WTC11 (cell line): ENCODE measurements at regions not wholly inside any gene's neighbourhood (a gene's known extent, or its start where the extent isn't known, plus 50 kb on each side); places are given as distances from the start of the nearest gene placed in this dataset.
A peak's percentile ranks its signal among the peaks of the same experiment; 100 is the strongest.

Source experiments
- ATAC-seq: fragments of 200-7000 bp; cut with Tn5 transposase; 2 replicates; pipeline ENCODE4 v1.10.0; 2021; ENCODE audit warnings: mild to moderate bottlenecking, moderate library complexity
- CTCF ChIA-PET: fragments of 300-600 bp; sonication (Branson Sonifier 250); formaldehyde crosslinking; loops from one replicate; lab custom pipeline; 2021; ENCODE audit warnings: antibody characterized with exemption; lab: Charles Lee
- POLR2A ChIA-PET: fragments of 350-600 bp; sonication (Branson Sonifier 250); formaldehyde crosslinking; loops from one replicate; lab custom pipeline; 2021; ENCODE audit warnings: antibody characterized with exemption; lab: Charles Lee
- DNase-seq: peaks from one replicate; pipeline ENCODE4 v3.0.0; 2021; ENCODE audit warnings: low spot score
- H3K27ac Mint-ChIP-seq: 2 replicates; pipeline ENCODE4 v1.8.0; 2021; ENCODE audit warnings: mixed read lengths
- H3K27me3 Mint-ChIP-seq: 2 replicates; pipeline ENCODE4 v1.8.0; 2021; ENCODE audit warnings: low read depth, mild to moderate bottlenecking, moderate library complexity, mixed read lengths
- H3K36me3 Mint-ChIP-seq: 2 replicates; pipeline ENCODE4 v1.8.0; 2021; ENCODE audit warnings: mixed read lengths
- H3K4me1 Mint-ChIP-seq: 2 replicates; pipeline ENCODE4 v1.8.0; 2022; ENCODE audit warnings: mixed read lengths
- H3K4me3 Mint-ChIP-seq: 2 replicates; pipeline ENCODE4 v1.8.0; 2021; ENCODE audit warnings: mild to moderate bottlenecking, moderate library complexity, mixed read lengths
- H3K9me3 Mint-ChIP-seq: 2 replicates; pipeline ENCODE4 v1.8.0; 2021; ENCODE audit warnings: mixed read lengths
- CBFB ChIP-seq: sonication (generic); formaldehyde crosslinking; IDR thresholded peaks from 2 replicates; pipeline ENCODE4 v1.8.1; 2022; ENCODE audit warnings: mild to moderate bottlenecking, low read depth, missing genetic modification reagents
- CREB1 ChIP-seq: sonication (generic); formaldehyde crosslinking; IDR thresholded peaks from 2 replicates; pipeline ENCODE4 v1.8.0; 2023; ENCODE audit warnings: mild to moderate bottlenecking, missing genetic modification reagents
- ELF4 ChIP-seq: sonication (generic); formaldehyde crosslinking; IDR thresholded peaks from 2 replicates; pipeline ENCODE4 v1.8.1; 2022; ENCODE audit warnings: low read depth, mild to moderate bottlenecking, moderate library complexity, missing genetic modification reagents
- FOXJ3 ChIP-seq: sonication (generic); formaldehyde crosslinking; IDR thresholded peaks from 2 replicates; pipeline ENCODE4 v1.9.0; 2021; ENCODE audit warnings: missing genetic modification reagents, mild to moderate bottlenecking, borderline replicate concordance
- FOXP1 ChIP-seq: sonication (generic); formaldehyde crosslinking; IDR thresholded peaks from 2 replicates; pipeline ENCODE4 v1.8.0; 2022; ENCODE audit warnings: missing genetic modification reagents, mild to moderate bottlenecking, moderate library complexity, borderline replicate concordance
- ZNF232 ChIP-seq: sonication (generic); formaldehyde crosslinking; IDR thresholded peaks from 2 replicates; pipeline ENCODE4 v1.8.0; 2022; ENCODE audit warnings: mild to moderate bottlenecking, missing genetic modification reagents
- ZNF423 ChIP-seq: fragments of 250-450 bp; sonication (Bioruptor Pico); IDR thresholded peaks from 2 replicates; pipeline ENCODE4 v2.1.2; 2022; ENCODE audit warnings: mild to moderate bottlenecking, moderate library complexity
- ZNF671 ChIP-seq: fragments of 250-450 bp; sonication (Bioruptor Pico); IDR thresholded peaks from 2 replicates; pipeline ENCODE4 v1.8.0; 2021; ENCODE audit warnings: mild to moderate bottlenecking
- TF ChIP-seq, protein P1 (sequence below): sonication (generic); formaldehyde crosslinking; IDR thresholded peaks from 2 replicates; pipeline ENCODE4 v1.8.1; 2022; ENCODE audit warnings: missing genetic modification reagents, borderline replicate concordance
- TF ChIP-seq, protein P2 (sequence below): sonication (generic); formaldehyde crosslinking; IDR thresholded peaks from 2 replicates; pipeline ENCODE4 v1.8.0; 2022; ENCODE audit warnings: mild to moderate bottlenecking, missing genetic modification reagents
- TF ChIP-seq, protein P3 (sequence below): fragments of 250-450 bp; sonication (Bioruptor Pico); IDR thresholded peaks from 2 replicates; pipeline ENCODE4 v1.9.0; 2021; ENCODE audit warnings: mild to moderate bottlenecking
- TF ChIP-seq, protein P4 (sequence below): sonication (generic); formaldehyde crosslinking; IDR thresholded peaks from 2 replicates; pipeline ENCODE4 v1.8.1; 2023; ENCODE audit warnings: mild to moderate bottlenecking, missing genetic modification reagents, borderline replicate concordance
- TF ChIP-seq, protein P5 (sequence below): fragments of 250-450 bp; sonication (Bioruptor Pico); IDR thresholded peaks from 2 replicates; pipeline ENCODE4 v1.9.0; 2021; ENCODE audit warnings: mild to moderate bottlenecking, borderline replicate concordance

DNA sequence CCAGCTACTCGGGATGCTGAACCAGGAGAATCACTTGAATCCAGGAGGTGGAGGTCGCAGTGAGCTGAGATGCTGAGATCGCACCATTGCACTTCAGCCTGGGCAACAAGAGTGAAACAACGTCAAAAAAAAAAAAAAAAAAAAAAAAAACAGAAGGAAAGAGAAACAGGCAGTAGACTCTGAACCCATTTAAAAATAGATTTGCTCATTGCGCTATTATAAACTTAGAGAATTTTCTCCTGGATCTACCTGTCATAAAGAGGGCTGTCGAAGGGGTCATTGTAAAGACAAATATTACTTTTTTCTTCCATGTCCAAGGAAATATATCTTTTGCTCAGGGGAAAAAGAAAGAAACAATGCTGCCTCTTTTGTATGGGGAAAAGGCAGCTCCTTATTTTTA, 425.0 kb upstream of the ID2 start (continued):
- TF ChIP-seq, protein P1, sequence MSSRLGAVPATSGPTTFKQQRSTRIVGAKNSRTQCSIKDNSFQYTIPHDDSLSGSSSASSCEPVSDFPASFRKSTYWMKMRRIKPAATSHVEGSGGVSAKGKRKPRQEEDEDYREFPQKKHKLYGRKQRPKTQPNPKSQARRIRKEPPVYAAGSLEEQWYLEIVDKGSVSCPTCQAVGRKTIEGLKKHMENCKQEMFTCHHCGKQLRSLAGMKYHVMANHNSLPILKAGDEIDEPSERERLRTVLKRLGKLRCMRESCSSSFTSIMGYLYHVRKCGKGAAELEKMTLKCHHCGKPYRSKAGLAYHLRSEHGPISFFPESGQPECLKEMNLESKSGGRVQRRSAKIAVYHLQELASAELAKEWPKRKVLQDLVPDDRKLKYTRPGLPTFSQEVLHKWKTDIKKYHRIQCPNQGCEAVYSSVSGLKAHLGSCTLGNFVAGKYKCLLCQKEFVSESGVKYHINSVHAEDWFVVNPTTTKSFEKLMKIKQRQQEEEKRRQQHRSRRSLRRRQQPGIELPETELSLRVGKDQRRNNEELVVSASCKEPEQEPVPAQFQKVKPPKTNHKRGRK (CRISPR knock-in tag), result no peak
- TF ChIP-seq, protein P2, sequence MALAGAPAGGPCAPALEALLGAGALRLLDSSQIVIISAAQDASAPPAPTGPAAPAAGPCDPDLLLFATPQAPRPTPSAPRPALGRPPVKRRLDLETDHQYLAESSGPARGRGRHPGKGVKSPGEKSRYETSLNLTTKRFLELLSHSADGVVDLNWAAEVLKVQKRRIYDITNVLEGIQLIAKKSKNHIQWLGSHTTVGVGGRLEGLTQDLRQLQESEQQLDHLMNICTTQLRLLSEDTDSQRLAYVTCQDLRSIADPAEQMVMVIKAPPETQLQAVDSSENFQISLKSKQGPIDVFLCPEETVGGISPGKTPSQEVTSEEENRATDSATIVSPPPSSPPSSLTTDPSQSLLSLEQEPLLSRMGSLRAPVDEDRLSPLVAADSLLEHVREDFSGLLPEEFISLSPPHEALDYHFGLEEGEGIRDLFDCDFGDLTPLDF (CRISPR knock-in tag), result no peak
- TF ChIP-seq ZNF232 (no peak), CBFB (CRISPR knock-in tag) (no peak), CREB1 (CRISPR knock-in tag) (no peak)

DNA sequence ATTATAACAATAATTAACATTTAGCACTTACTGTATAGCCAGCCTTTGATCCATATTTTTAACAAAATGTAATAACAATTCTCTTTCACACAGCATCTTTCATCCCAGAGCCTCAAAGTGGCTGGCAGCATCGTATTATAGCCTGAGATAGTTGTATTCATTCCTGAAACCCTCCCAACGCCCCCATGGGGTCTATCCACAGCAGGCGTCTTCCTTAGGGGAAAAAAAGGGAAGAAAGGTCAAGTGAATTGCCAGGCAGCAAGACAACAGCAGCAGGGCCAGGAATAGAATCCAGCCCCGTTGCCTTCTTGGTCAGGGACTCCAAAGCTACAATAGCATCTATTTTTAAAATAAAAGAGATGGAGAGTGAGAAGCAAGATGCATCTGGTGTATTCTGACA, 424.4 kb upstream of the ID2 start:
- peaks cover 3% of the 10 kb centered on the region; the same call in 1 of the 2 replicates for H3K27me3 Mint-ChIP-seq
- POLR2A ChIA-PET, result no interaction called here
- TF ChIP-seq ZNF423 (CRISPR knock-in tag) (peak; percentile 75), ELF4 (no peak), FOXJ3 (CRISPR knock-in tag) (no peak), FOXP1 (no peak)
- TF ChIP-seq, protein P3, sequence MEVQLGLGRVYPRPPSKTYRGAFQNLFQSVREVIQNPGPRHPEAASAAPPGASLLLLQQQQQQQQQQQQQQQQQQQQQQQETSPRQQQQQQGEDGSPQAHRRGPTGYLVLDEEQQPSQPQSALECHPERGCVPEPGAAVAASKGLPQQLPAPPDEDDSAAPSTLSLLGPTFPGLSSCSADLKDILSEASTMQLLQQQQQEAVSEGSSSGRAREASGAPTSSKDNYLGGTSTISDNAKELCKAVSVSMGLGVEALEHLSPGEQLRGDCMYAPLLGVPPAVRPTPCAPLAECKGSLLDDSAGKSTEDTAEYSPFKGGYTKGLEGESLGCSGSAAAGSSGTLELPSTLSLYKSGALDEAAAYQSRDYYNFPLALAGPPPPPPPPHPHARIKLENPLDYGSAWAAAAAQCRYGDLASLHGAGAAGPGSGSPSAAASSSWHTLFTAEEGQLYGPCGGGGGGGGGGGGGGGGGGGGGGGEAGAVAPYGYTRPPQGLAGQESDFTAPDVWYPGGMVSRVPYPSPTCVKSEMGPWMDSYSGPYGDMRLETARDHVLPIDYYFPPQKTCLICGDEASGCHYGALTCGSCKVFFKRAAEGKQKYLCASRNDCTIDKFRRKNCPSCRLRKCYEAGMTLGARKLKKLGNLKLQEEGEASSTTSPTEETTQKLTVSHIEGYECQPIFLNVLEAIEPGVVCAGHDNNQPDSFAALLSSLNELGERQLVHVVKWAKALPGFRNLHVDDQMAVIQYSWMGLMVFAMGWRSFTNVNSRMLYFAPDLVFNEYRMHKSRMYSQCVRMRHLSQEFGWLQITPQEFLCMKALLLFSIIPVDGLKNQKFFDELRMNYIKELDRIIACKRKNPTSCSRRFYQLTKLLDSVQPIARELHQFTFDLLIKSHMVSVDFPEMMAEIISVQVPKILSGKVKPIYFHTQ (CRISPR knock-in tag), result no peak
- TF ChIP-seq, all 79 proteins: peak for 1
- H3K4me1 Mint-ChIP-seq, result peaks cover 63% of the 10 kb centered on the region
- no peak for ATAC-seq
- no peak overlapping the region for H3K4me3 Mint-ChIP-seq
- CTCF ChIA-PET, result no interaction called here
- H3K27ac Mint-ChIP-seq, result no peak overlapping the region
- no peak for DNase-seq
- no peaks in the 10 kb centered on the region for H3K36me3 Mint-ChIP-seq
- no peaks in the 10 kb centered on the region for H3K9me3 Mint-ChIP-seq

DNA sequence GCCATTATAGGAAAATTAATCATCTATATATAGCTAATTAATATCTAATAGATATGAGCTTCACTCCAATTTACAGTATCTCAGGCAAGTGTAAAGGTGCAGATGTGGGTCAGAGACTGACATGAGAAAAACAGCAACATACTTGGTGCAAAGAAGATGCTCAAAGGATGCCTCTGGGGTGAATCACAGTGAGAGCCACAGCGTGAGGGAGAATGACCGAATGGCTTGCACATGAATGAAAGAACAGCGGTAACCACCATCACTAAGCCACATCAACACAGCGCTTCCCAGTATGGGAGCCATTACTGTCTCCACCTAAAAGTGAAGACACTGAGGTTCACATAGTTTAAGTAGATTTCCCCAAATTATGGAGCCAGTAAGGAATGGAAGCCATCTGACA, 423.4 kb upstream of the ID2 start:
- no peaks in the 10 kb centered on the region for H3K27me3 Mint-ChIP-seq
- DNase-seq (no peak), ATAC-seq (no peak)
- H3K4me3 Mint-ChIP-seq, result no peak overlapping the region
- no peak overlapping the region for H3K27ac Mint-ChIP-seq
- no peaks in the 10 kb centered on the region for H3K36me3 Mint-ChIP-seq
- ChIA-PET POLR2A (no interaction called here), CTCF (no interaction called here)
- TF ChIP-seq, protein P4, sequence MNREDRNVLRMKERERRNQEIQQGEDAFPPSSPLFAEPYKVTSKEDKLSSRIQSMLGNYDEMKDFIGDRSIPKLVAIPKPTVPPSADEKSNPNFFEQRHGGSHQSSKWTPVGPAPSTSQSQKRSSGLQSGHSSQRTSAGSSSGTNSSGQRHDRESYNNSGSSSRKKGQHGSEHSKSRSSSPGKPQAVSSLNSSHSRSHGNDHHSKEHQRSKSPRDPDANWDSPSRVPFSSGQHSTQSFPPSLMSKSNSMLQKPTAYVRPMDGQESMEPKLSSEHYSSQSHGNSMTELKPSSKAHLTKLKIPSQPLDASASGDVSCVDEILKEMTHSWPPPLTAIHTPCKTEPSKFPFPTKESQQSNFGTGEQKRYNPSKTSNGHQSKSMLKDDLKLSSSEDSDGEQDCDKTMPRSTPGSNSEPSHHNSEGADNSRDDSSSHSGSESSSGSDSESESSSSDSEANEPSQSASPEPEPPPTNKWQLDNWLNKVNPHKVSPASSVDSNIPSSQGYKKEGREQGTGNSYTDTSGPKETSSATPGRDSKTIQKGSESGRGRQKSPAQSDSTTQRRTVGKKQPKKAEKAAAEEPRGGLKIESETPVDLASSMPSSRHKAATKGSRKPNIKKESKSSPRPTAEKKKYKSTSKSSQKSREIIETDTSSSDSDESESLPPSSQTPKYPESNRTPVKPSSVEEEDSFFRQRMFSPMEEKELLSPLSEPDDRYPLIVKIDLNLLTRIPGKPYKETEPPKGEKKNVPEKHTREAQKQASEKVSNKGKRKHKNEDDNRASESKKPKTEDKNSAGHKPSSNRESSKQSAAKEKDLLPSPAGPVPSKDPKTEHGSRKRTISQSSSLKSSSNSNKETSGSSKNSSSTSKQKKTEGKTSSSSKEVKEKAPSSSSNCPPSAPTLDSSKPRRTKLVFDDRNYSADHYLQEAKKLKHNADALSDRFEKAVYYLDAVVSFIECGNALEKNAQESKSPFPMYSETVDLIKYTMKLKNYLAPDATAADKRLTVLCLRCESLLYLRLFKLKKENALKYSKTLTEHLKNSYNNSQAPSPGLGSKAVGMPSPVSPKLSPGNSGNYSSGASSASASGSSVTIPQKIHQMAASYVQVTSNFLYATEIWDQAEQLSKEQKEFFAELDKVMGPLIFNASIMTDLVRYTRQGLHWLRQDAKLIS, result no peak
- TF ChIP-seq FOXP1 (no peak), ELF4 (no peak), ZNF671 (CRISPR knock-in tag) (no peak), ZNF423 (CRISPR knock-in tag) (peak; percentile 67)
- TF ChIP-seq, protein P5, sequence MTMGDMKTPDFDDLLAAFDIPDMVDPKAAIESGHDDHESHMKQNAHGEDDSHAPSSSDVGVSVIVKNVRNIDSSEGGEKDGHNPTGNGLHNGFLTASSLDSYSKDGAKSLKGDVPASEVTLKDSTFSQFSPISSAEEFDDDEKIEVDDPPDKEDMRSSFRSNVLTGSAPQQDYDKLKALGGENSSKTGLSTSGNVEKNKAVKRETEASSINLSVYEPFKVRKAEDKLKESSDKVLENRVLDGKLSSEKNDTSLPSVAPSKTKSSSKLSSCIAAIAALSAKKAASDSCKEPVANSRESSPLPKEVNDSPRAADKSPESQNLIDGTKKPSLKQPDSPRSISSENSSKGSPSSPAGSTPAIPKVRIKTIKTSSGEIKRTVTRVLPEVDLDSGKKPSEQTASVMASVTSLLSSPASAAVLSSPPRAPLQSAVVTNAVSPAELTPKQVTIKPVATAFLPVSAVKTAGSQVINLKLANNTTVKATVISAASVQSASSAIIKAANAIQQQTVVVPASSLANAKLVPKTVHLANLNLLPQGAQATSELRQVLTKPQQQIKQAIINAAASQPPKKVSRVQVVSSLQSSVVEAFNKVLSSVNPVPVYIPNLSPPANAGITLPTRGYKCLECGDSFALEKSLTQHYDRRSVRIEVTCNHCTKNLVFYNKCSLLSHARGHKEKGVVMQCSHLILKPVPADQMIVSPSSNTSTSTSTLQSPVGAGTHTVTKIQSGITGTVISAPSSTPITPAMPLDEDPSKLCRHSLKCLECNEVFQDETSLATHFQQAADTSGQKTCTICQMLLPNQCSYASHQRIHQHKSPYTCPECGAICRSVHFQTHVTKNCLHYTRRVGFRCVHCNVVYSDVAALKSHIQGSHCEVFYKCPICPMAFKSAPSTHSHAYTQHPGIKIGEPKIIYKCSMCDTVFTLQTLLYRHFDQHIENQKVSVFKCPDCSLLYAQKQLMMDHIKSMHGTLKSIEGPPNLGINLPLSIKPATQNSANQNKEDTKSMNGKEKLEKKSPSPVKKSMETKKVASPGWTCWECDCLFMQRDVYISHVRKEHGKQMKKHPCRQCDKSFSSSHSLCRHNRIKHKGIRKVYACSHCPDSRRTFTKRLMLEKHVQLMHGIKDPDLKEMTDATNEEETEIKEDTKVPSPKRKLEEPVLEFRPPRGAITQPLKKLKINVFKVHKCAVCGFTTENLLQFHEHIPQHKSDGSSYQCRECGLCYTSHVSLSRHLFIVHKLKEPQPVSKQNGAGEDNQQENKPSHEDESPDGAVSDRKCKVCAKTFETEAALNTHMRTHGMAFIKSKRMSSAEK (CRISPR knock-in tag), result no peak
- no peaks in the 10 kb centered on the region for H3K9me3 Mint-ChIP-seq
- peaks cover 62% of the 10 kb centered on the region for H3K4me1 Mint-ChIP-seq
